Fibroblast of lung (primary cell): ENCODE measurements at regions not wholly inside any gene's neighbourhood (a gene's known extent, or its start where the extent isn't known, plus 50 kb on each side); places are given as distances from the start of the nearest gene placed in this dataset.
"Not testable (repeated sequence)": the region's sequence is repeated elsewhere in the genome, so short reads cannot be mapped to it uniquely, and the experiment has no call there.

ENCODE experiments used
- EZH2 ChIP-seq: IDR thresholded peaks from 2 replicates; pipeline ENCODE4 v1.5.1; 2012; ENCODE audit warnings: low read length, control low read depth, mild to moderate bottlenecking; ENCODE audit errors: missing control alignments
- TF ChIP-seq, protein P1 (sequence below), 2 donors: IDR thresholded peaks in 1 of 2; conservative IDR thresholded peaks in 1 of 2; 1 replicate in 1 of 2; 2 replicates in 1 of 2; pipeline ENCODE4 v1.5.1; 2011 to 2012; ENCODE audit warnings: low read length in 2 of 2, control low read depth in 1 of 2, inconsistent platforms in 1 of 2, low read depth in 1 of 2, mild to moderate bottlenecking in 1 of 2

DNA sequence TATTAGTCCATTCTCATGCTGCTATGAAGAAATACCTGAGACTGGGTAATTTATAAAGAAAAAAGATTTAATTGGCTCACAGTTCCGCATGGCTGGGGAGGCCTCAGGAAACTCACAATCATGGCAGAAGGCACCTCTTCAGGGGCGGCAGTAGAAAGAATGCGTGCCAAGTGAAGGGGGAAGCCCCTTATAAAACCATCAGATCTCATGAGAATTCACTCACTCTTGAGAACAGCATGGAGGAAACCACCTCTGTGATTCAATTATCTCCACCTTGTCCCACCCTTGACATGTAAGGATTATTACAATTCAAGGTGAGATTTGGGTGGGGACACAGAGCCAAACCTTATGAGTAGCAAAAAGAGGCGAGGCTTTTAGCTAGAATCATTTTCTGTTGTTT, 60.7 kb upstream of the P2RY1 start:
- TF ChIP-seq, protein P1, sequence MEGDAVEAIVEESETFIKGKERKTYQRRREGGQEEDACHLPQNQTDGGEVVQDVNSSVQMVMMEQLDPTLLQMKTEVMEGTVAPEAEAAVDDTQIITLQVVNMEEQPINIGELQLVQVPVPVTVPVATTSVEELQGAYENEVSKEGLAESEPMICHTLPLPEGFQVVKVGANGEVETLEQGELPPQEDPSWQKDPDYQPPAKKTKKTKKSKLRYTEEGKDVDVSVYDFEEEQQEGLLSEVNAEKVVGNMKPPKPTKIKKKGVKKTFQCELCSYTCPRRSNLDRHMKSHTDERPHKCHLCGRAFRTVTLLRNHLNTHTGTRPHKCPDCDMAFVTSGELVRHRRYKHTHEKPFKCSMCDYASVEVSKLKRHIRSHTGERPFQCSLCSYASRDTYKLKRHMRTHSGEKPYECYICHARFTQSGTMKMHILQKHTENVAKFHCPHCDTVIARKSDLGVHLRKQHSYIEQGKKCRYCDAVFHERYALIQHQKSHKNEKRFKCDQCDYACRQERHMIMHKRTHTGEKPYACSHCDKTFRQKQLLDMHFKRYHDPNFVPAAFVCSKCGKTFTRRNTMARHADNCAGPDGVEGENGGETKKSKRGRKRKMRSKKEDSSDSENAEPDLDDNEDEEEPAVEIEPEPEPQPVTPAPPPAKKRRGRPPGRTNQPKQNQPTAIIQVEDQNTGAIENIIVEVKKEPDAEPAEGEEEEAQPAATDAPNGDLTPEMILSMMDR (conservative IDR thresholded peaks at IDR 0.05 in 1 of 2, IDR thresholded peaks at IDR 0.05 in 1 of 2; ENCODE audit: low read depth in 1 of 2, low read length in 2 of 2), result not testable (repeated sequence)
- TF ChIP-seq EZH2, result not testable (repeated sequence)
